Activated CD4-positive, alpha-beta T cell treated with anti-CD3 and anti-CD28 coated beads, Interleukin-10, Interleukin-2, amounts not matched to agents 100 ng/mL and 50 ng/mL, durations not matched to agents 16 hours and 8 hours (primary cell): ENCODE measurements at regions not wholly inside any gene's neighbourhood (a gene's known extent, or its start where the extent isn't known, plus 50 kb on each side); places are given as distances from the start of the nearest gene placed in this dataset.
A peak's percentile ranks its signal among the peaks of the same experiment; 100 is the strongest.

ENCODE experiments used
- DNase-seq: peaks from one replicate; pipeline ENCODE4 v3.0.0-alpha.2; 2020

- DNase-seq, result no peak
Measured at GRCh38 chr10:44478040-44478439, 93.1 kb upstream of the CXCL12 start.

GRCh38 chr10:44478876-44479705 is 94.2 kb upstream of the CXCL12 start:
- DNase-seq, result no peak

- no peak for DNase-seq
Measured at GRCh38 chr10:44492678-44493077, 107.8 kb upstream of the CXCL12 start.

- no peak for DNase-seq
Measured at GRCh38 chr10:44498222-44498621, 113.3 kb upstream of the CXCL12 start.

- no peak for DNase-seq
Measured at GRCh38 chr10:44500451-44500850, 115.6 kb upstream of the CXCL12 start.

GRCh38 chr10:44506386-44506785 is 121.5 kb upstream of the CXCL12 start:
- no peak for DNase-seq

GRCh38 chr10:44510379-44511115 is 125.7 kb upstream of the CXCL12 start:
- no peak for DNase-seq

- DNase-seq, result no peak
Measured at GRCh38 chr10:44511166-44511565, 126.3 kb upstream of the CXCL12 start.

- DNase-seq, result no peak
Measured at GRCh38 chr10:44511601-44512000, 126.7 kb upstream of the CXCL12 start.

- no peak for DNase-seq
Measured at GRCh38 chr10:44512431-44513022, 127.6 kb upstream of the CXCL12 start.

GRCh38 chr10:44513591-44513990 is 128.7 kb upstream of the CXCL12 start:
- no peak for DNase-seq

GRCh38 chr10:44516891-44517290 is 132.0 kb upstream of the CXCL12 start:
- DNase-seq, result no peak

- peak; percentile 5 for DNase-seq
Measured at GRCh38 chr10:44517635-44518034, 132.7 kb upstream of the CXCL12 start.

- DNase-seq, result no peak
Measured at GRCh38 chr10:44519361-44519760, 134.5 kb upstream of the CXCL12 start.

GRCh38 chr10:44520651-44521050 is 135.8 kb upstream of the CXCL12 start:
- no peak for DNase-seq

GRCh38 chr10:44539178-44539577 is 154.3 kb upstream of the CXCL12 start:
- no peak for DNase-seq

GRCh38 chr10:44552726-44553125 is 167.8 kb upstream of the CXCL12 start:
- no peak for DNase-seq

- DNase-seq, result no peak
Measured at GRCh38 chr10:44557596-44558191, 172.8 kb upstream of the CXCL12 start.

- no peak for DNase-seq
Measured at GRCh38 chr10:44558521-44558920, 173.6 kb upstream of the CXCL12 start.

GRCh38 chr10:44564361-44564760 is 179.5 kb upstream of the CXCL12 start:
- DNase-seq, result no peak

GRCh38 chr10:44564790-44565189 is 179.9 kb upstream of the CXCL12 start:
- no peak for DNase-seq

GRCh38 chr10:44566786-44567185 is 181.9 kb upstream of the CXCL12 start:
- DNase-seq, result no peak

GRCh38 chr10:44567471-44567870 is 182.6 kb upstream of the CXCL12 start:
- no peak for DNase-seq
